Hematopoietic multipotent progenitor cell treated with erythropoietin and hydrocortisone succinate and interleukin-3 and kit ligand, for 8 days (in vitro differentiated cells): ENCODE measurements at regions not wholly inside any gene's neighbourhood (a gene's known extent, or its start where the extent isn't known, plus 50 kb on each side); places are given as distances from the start of the nearest gene placed in this dataset.
"Not testable (repeated sequence)": the region's sequence is repeated elsewhere in the genome, so short reads cannot be mapped to it uniquely, and the experiment has no call there.

Experiments used
- DNase-seq: peaks from one replicate; pipeline ENCODE4 v3.0.0-alpha.2; 2015

DNA sequence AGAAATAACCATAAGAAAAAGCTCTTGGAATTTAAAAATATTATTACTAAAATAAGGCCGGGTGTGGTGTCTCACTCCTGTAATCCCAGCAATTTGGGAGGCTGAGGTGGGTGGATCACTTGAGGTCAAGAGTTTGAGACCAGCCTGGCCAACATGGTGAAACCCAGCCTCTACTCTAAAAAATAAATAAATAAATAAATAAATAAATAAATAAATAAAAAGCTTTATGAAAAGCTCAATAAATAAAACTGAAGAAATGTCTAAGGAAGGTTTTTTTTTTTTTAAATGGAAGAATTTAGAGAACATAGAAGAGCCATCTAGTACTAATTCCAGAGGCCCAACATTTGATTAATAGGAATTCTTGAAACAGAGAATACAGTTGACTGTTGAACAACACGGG, 249.1 kb upstream of the PROX1 start:
- no peak for DNase-seq

GRCh38 chr1:213742992-213743391, 244.8 kb upstream of the PROX1 start:
- DNase-seq = no peak

DNA sequence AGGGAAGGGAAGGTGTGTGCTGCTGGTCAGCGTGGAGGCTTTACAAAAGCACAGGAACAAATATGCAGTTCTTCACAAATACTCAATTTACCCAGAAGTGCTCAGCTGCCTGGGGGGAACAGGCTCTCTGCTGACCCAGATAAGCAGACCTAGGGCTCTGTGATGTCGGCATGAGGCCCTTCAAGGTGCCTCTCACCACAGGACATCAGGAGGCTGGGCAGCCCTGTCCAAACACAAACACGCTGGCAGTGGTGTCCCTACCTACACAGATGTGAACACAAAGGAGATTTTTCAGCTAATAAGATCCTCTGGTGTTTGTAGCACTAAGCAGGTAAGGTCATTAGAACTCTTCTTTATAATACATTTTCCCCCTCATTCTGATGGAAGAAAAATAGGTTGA, 243.0 kb upstream of the PROX1 start:
- DNase-seq = no peak

GRCh38 chr1:213745451-213745850, 242.3 kb upstream of the PROX1 start:
- no peak for DNase-seq

DNA sequence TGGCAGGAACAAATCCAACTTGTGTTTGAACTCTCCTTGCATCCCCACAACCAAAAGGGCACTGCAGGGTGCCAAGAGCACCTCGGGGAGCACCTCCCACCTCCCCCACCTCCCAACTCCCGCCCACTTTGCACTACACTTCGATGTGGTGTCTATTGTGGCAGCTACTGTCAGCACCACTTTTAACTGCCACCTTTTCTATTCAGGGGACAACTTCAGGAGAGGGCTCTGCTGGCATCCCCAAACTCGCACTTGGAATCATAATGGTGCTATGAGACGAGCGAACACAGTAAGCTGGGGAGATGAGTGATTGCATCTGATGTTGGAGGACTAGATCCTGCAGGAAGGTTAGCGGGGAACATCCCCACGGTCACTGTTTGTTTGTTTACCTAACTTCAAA, 238.2 kb upstream of the PROX1 start:
- no peak for DNase-seq

DNA sequence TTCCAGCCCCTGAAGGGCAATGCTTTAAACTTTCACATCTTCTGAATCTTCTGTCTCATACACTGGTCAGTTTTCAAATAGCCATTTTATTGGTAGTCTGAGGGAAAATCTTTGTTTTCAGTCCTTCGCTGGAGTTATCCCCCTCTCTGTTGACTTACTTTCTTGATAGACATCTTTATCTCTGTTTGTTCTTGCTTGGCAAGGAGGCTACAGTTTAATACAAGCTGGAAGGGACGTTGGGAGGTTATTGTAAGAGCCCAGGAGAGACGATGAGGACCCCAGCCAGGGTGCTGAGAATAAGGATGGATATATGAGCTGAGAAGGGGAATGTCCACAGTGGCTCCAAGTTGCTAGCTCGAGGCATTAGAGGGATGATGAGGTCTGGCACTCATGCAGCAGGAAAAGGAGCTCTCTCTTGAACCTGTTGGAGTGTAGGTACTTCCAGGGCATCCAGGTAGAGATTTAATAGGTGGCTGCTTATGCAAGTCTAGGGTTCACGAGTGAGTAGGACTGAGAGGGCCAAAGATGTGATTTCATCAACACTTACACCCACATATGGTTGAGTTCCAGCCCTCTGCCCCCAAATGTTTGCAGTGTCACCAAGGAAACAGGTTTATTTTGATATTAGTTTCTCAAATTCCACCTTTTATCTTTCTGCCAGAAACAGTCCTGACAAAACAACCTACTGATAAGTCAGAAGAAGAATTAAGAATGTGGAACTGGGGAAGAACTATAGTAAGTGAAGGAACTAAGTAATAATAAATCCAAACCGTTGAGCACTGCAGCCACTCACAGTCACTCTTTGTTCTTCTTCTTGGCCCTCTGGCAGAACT, 237.3 kb upstream of the PROX1 start:
- DNase-seq = no peak

GRCh38 chr1:213751064-213751397, 236.7 kb upstream of the PROX1 start:
- DNase-seq = no peak

GRCh38 chr1:213759359-213760181, 228.2 kb upstream of the PROX1 start:
- no peak for DNase-seq

DNA sequence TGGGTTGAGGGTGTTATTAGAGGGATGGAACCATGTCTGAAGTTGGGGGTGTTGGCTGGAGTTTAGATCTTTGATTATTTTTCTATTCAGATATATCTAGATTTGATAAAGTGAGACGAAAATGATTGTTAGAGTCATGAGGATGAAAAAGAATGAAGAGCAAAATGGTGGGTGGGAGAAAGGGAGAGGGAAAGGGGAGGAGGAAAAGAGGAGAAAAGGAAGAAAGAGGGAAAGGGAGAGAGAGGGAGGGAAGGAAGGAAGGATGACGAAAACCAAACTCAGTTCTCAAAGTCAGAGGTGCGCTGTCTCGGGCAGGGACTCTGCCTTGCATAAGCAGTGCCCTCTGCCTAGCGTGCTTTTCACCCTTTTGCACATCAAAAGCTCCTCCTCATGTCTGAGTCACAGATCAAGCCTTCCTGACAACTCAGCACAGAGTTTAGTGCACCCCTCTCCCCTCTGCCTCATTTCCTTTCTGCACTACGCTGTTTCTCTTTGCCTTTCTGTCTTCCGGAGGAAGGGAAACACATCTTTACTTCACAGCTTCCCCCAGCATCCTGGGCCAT, 225.8 kb upstream of the PROX1 start:
- no peak for DNase-seq

GRCh38 chr1:213767683-213768082, 220.1 kb upstream of the PROX1 start:
- DNase-seq = no peak

DNA sequence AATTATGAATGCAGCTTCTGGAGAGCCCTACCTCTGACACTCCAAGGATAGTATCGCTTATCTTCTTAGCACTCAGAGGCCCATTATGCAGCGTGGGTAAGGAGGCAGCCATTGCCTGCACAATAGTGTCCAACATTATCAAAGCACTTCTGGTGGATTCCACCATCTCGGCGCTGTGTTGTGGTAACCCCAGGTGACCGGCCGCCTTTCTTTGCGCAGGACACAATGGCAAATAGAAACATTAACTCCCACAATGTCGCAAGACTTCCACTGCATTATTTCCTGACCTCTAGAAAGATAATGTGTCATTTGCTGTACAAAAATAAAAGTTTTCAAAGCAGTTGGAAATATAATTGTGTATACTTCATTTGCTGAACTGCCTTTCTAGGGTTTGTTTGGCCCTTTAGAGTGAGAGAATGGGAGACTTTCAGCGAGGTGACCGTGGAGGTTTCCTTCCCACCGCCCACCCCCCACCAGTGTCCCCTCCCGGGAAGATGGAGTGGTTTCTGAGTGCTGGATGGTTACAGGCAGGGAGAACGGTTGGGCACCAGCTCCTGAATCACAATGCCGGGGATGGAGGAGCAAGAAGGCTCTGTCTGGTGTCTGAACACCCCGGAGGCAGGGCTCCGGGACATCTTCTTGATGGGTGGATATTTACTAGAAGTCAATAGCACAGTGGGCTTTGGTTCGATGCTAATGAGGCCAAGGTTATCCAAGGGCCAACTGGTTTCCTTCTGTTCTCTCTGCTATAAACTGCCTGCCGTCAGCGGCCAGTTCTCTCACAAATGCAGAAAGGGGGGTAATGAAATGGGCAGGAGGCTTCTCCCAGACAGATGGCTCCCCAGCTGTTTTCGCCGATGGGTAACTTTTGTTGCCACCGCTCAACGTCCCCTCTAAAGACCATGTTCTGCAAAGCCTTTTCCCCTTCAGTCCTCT, 215.4 kb upstream of the PROX1 start:
- DNase-seq = no peak

GRCh38 chr1:213773975-213774374, 213.8 kb upstream of the PROX1 start:
- no peak for DNase-seq

GRCh38 chr1:213776969-213777368, 210.8 kb upstream of the PROX1 start:
- DNase-seq = no peak

DNA sequence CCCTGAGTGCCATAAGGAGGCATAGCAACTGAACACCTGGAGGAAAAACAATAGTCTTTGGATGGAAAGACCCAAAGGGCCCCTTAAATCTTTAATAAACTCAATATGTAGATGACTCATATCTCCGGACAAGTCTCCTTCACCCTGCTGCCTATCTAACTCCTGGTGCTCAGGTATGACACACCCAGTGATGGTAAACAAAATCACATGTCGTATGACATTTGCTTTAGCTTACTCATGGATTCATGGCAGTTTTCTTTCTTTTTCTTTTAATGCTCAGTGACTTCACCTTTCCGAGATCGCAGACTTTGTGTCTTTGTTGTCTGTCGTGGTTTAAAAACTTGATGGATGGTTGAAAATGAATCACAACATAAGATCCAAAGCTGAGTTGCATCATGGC, 208.5 kb upstream of the PROX1 start:
- no peak for DNase-seq

GRCh38 chr1:213782941-213783672, 204.7 kb upstream of the PROX1 start:
- no peak for DNase-seq

DNA sequence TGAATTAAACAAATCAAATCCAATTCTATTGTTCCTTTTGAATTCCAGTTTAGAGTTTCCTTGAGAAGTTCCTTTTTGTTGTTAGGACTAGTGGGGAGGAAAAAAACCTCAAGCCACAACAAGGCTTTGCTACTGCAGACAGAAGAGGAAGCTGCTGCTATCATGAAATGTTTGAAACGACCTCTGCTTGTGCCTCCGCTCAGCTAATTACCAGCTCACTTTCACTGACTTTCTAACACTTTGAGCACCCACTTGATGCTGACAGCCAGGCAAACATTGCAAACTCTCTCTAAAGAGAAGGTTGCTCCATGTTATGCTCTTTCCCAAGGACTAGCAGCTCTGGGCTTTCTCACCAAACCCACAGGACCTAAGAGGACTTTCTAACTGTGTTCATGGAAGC, 203.9 kb upstream of the PROX1 start:
- DNase-seq = no peak

GRCh38 chr1:213786683-213787082, 201.1 kb upstream of the PROX1 start:
- no peak for DNase-seq

DNA sequence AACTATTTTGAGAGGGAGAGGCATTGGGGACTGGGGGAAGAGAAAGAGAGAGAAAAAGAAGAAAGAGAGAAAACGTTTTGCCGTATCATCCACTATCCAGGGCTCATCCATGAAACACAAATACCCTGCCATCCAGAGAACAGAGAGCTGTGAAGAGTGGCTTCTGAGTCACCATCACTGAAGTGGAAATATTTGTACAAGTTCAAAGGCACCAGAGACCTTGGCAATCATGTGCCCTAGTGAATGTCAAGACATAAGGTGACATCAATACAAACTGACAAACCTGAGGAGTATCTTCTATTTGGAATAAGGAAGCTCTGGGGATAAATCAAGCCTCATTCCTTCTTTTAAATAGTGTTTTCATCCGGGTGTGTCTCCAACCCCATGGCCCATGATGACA, 197.2 kb upstream of the PROX1 start:
- no peak for DNase-seq

DNA sequence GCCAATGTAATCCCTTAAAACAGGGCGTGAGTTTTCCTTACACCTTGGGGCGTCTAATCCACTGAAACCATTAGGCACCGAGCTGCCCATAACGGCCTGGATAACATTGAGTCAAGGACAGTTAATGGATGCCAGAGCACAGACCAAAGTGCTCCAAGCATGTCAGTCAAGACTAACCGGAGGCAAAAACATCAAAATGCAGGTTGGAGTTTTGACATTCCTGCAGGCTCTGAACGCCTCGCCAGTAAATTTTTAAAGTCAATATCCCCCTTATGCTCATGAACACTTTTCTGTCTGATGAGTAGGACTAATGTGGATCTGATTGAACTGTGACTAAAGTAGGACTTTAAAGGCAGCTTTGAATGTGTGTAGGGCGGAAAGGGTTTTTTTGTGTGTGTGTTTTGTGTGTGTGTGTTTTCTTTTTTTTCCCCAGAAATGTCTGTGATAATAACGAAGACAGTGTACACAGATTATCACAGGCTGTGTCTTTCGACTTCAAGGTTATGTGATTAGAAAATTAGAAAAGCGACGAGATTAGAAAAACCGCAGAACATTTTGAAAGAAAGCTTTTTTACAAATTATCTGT, 194.2 kb upstream of the PROX1 start:
- DNase-seq = no peak

DNA sequence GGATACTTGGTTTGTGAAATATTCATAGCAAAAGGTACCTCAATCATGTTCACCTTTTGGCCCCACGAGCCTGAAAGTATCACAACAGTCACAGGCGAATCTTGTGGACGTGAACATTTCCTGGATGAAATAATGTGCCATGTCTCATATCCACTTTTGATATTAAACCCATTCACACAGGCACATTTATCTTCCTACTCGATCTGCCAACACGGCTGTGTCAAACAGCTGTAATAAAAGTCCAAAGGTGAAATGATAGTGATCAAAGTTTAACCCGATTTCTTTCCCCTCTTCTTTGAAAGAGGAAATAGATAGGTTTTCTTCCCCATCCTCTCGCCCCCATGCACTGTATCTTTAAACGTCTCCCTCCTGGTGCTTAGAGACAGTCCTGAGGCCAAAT, 191.2 kb upstream of the PROX1 start:
- DNase-seq = no peak

DNA sequence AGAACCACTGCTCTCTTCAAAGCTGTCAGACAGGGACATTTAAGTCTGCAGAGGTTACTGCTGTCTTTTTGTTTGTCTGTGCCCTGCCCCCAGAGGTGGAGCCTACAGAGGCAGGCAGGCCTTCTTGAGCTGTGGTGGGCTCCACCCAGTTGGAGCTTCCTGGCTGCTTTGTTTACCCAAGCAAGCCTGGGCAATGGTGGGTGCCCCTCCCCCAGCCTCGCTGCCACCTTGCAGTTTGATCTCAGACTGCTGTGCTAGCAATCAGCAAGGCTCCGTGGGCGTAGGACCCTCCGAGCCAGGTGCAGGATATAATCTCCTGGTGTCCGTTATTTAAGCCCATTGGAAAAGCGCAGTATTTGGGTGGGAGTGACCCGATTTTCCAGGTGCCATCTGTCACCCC, 179.5 kb upstream of the PROX1 start:
- not testable (repeated sequence) for DNase-seq

- DNase-seq = no peak
These were observed 170.6 kb upstream of the PROX1 start for GRCh38 chr1:213817156-213817555.
